H1 (cell line): ENCODE measurements at regions not wholly inside any gene's neighbourhood (a gene's known extent, or its start where the extent isn't known, plus 50 kb on each side); places are given as distances from the start of the nearest gene placed in this dataset.

Source experiments
- ASH2L ChIP-seq: fragments of 200-600, 300-600 bp; sonication (generic); IDR thresholded peaks from one replicate; pipeline ENCODE4 v1.7.1; 2017; ENCODE audit warnings: low read length
- BRCA1 ChIP-seq: IDR thresholded peaks from 2 replicates; pipeline ENCODE4 v1.6.1; 2012; ENCODE audit warnings: low read depth, low read length, improper control_type of control experiment
- CHD7 ChIP-seq: fragments of 300-600 bp; sonication (generic); IDR thresholded peaks from 2 replicates; pipeline ENCODE4 v1.7.1; 2012; ENCODE audit warnings: low read length, moderate library complexity, mild to moderate bottlenecking, inconsistent platforms; ENCODE audit not compliant: insufficient replicate concordance
- HDAC2 ChIP-seq, 2 experiments: fragments of 300-600 bp in 1 of 2; sonication (generic) in 1 of 2; IDR thresholded peaks; 2 replicates each; pipeline ENCODE4 v1.6.1; 2011 to 2012; ENCODE audit warnings: low read depth in 2 of 2, low read length in 2 of 2, mild to moderate bottlenecking in 2 of 2, moderate library complexity in 2 of 2, borderline replicate concordance in 1 of 2, inconsistent platforms in 1 of 2
- JUN ChIP-seq: IDR thresholded peaks from 2 replicates; pipeline ENCODE4 v1.6.1; 2011; ENCODE audit warnings: low read depth, mild to moderate bottlenecking, improper control_type of control experiment, low read length
- KDM1A ChIP-seq: fragments of 200-600, 300-600 bp; sonication (generic); IDR thresholded peaks from 2 replicates; pipeline ENCODE4 v1.7.1; 2016; ENCODE audit warnings: mild to moderate bottlenecking, low read length, borderline replicate concordance
- KDM4A ChIP-seq: IDR thresholded peaks from one replicate; pipeline ENCODE4 v1.7.1; 2012; ENCODE audit warnings: low read depth, mild to moderate bottlenecking, moderate library complexity, low read length, inconsistent platforms; ENCODE audit not compliant: severe bottlenecking
- POLR2A ChIP-seq, 2 experiments: IDR thresholded peaks; 1 replicate in 1 of 2; 2 replicates in 1 of 2; pipeline ENCODE4 v1.6.1; 2011; ENCODE audit warnings: low read depth in 2 of 2, low read length in 2 of 2, mild to moderate bottlenecking in 2 of 2; ENCODE audit errors: control extremely low read depth in 1 of 2
- POLR2AphosphoS5 ChIP-seq: IDR thresholded peaks from 2 replicates; pipeline ENCODE4 v1.6.1; 2011; ENCODE audit warnings: low read depth, low read length
- RNF2 ChIP-seq: fragments of 200-900, 300-1000 bp; sonication (generic); IDR thresholded peaks from 2 replicates; pipeline ENCODE4 v1.7.1; 2016; ENCODE audit warnings: borderline replicate concordance, low read depth, mild to moderate bottlenecking, antibody characterized with exemption, low read length; ENCODE audit not compliant: poor library complexity, severe bottlenecking; ENCODE audit errors: missing control alignments
- SP4 ChIP-seq: IDR thresholded peaks from 2 replicates; pipeline ENCODE4 v1.6.1; 2012; ENCODE audit warnings: low read length, inconsistent platforms
- YY1 ChIP-seq: IDR thresholded peaks from 2 replicates; pipeline ENCODE4 v1.6.1; 2011; ENCODE audit warnings: low read depth, mild to moderate bottlenecking, low read length

- TF ChIP-seq CHD7 (no peak), POLR2AphosphoS5 (no peak), SP4 (no peak), BRCA1 (no peak), JUN (no peak), KDM1A (no peak), YY1 (no peak), RNF2 (no peak), POLR2A (IDR thresholded peaks at IDR 0.05; ENCODE audit: control extremely low read depth in 1 of 2, low read depth in 2 of 2, low read length in 2 of 2) (no peak), ASH2L (no peak), HDAC2 (IDR thresholded peaks at IDR 0.05; ENCODE audit: borderline replicate concordance in 1 of 2, low read depth in 2 of 2, low read length in 2 of 2) (no peak), KDM4A (no peak)
Measured at GRCh38 chr13:107562203-107562602, 653.1 kb downstream of the LIG4 start (continued).
